Kidney capillary endothelial cell (primary cell): ENCODE measurements at regions not wholly inside any gene's neighbourhood (a gene's known extent, or its start where the extent isn't known, plus 50 kb on each side); places are given as distances from the start of the nearest gene placed in this dataset.

ENCODE experiments used
- DNase-seq: peaks from one replicate; pipeline ENCODE4 v3.0.0-alpha.2; 2018; ENCODE audit warnings: low spot score

- DNase-seq, result peak; percentile 10
Observed at GRCh38 chr13:36493046-36493445, 60.8 kb downstream of the CCNA1 start.

- no peak for DNase-seq
Observed at GRCh38 chr13:36495431-36495830, 63.1 kb downstream of the CCNA1 start.

- no peak for DNase-seq
Observed at GRCh38 chr13:36509369-36509768, 77.1 kb downstream of the CCNA1 start.

GRCh38 chr13:36512771-36513170, 80.5 kb downstream of the CCNA1 start:
- no peak for DNase-seq

GRCh38 chr13:36513266-36513665, 81.0 kb downstream of the CCNA1 start:
- DNase-seq, result no peak

GRCh38 chr13:36515466-36515865, 83.2 kb downstream of the CCNA1 start:
- no peak for DNase-seq

- DNase-seq, result no peak
Observed at GRCh38 chr13:36516225-36516624, 83.9 kb downstream of the CCNA1 start.

- DNase-seq, result no peak
Observed at GRCh38 chr13:36518707-36519106, 86.4 kb downstream of the CCNA1 start.

- no peak for DNase-seq
Observed at GRCh38 chr13:36519432-36519831, 87.1 kb downstream of the CCNA1 start.

GRCh38 chr13:36520111-36520510, 87.8 kb downstream of the CCNA1 start:
- no peak for DNase-seq

- DNase-seq, result no peak
Observed at GRCh38 chr13:36526897-36527296, 94.6 kb downstream of the CCNA1 start.

- no peak for DNase-seq
Observed at GRCh38 chr13:36528105-36528504, 95.8 kb downstream of the CCNA1 start.

GRCh38 chr13:36530050-36530789, 97.9 kb downstream of the CCNA1 start:
- peak; percentile 16 for DNase-seq

- DNase-seq, result no peak
Observed at GRCh38 chr13:36530861-36531590, 98.7 kb downstream of the CCNA1 start.

GRCh38 chr13:36531746-36532486, 99.6 kb downstream of the CCNA1 start:
- DNase-seq, result peak; percentile 53

GRCh38 chr13:36533806-36534205, 101.5 kb downstream of the CCNA1 start:
- peak; percentile 92 for DNase-seq

GRCh38 chr13:36536546-36536945, 104.3 kb downstream of the CCNA1 start:
- no peak for DNase-seq

- no peak for DNase-seq
Observed at GRCh38 chr13:36543671-36544070, 111.4 kb downstream of the CCNA1 start.

GRCh38 chr13:36548129-36548528, 115.8 kb downstream of the CCNA1 start:
- DNase-seq, result no peak

GRCh38 chr13:36549126-36549702, 116.9 kb downstream of the CCNA1 start:
- DNase-seq, result no peak

GRCh38 chr13:36549755-36550154, 117.5 kb downstream of the CCNA1 start:
- DNase-seq, result no peak

GRCh38 chr13:36550177-36550576, 117.9 kb downstream of the CCNA1 start:
- DNase-seq, result no peak

- DNase-seq, result no peak
Observed at GRCh38 chr13:36551445-36551844, 119.2 kb downstream of the CCNA1 start.
